ENCODE measurements at regions not wholly inside any gene's neighbourhood (a gene's known extent, or its start where the extent isn't known, plus 50 kb on each side); places are given as distances from the start of the nearest gene placed in this dataset.
A peak's percentile ranks its signal among the peaks of the same experiment; 100 is the strongest.

- no peaks in the 10 kb centered on the region for H3K36me3 ChIP-seq (ENCODE audit: insufficient read depth, low read length)
- H3K4me2 ChIP-seq (ENCODE audit: low read length): peak overlapping the region; percentile 36
- H3K4me1 ChIP-seq (ENCODE audit: control insufficient read depth, insufficient read depth, low read length): no peaks in the 10 kb centered on the region
Observed at GRCh38 chr4:181301735-181302710, 941.2 kb upstream of the TENM3 start.

GRCh38 chr4:181307824-181308223 lies 935.4 kb upstream of the TENM3 start:
- Histone ChIP-seq H3K27me3 (ENCODE audit: control insufficient read depth, insufficient read depth, low read length) (no peaks in the 10 kb centered on the region), H3K4me2 (ENCODE audit: low read length) (no peak overlapping the region), H3K9ac (ENCODE audit: low read depth, low read length) (no peak overlapping the region), H3K4me3 (ENCODE audit: low read length) (no peak overlapping the region), H3K9me3 (replicated peaks; ENCODE audit: low read length) (no peaks in the 10 kb centered on the region), H3K4me1 (ENCODE audit: control insufficient read depth, insufficient read depth, low read length) (no peaks in the 10 kb centered on the region), H3K36me3 (ENCODE audit: insufficient read depth, low read length) (no peaks in the 10 kb centered on the region)

More at GRCh38 chr4:181301735-181302710, 941.2 kb upstream of the TENM3 start:
- H3K9me3 ChIP-seq (replicated peaks; ENCODE audit: low read length): no peaks in the 10 kb centered on the region
- no peaks in the 10 kb centered on the region for H3K27me3 ChIP-seq (ENCODE audit: control insufficient read depth, insufficient read depth, low read length)
- no peak overlapping the region for H3K4me3 ChIP-seq (ENCODE audit: low read length)
- H3K9ac ChIP-seq (ENCODE audit: low read depth, low read length): no peak overlapping the region

GRCh38 chr4:181308476-181309312 lies 934.5 kb upstream of the TENM3 start:
- H3K9ac ChIP-seq (ENCODE audit: low read depth, low read length): no peak overlapping the region
- no peak overlapping the region for H3K4me3 ChIP-seq (ENCODE audit: low read length)
- H3K36me3 ChIP-seq (ENCODE audit: insufficient read depth, low read length): no peaks in the 10 kb centered on the region
- H3K27me3 ChIP-seq (ENCODE audit: control insufficient read depth, insufficient read depth, low read length): no peaks in the 10 kb centered on the region
- no peak overlapping the region for H3K4me2 ChIP-seq (ENCODE audit: low read length)
- no peaks in the 10 kb centered on the region for H3K4me1 ChIP-seq (ENCODE audit: control insufficient read depth, insufficient read depth, low read length)
- no peaks in the 10 kb centered on the region for H3K9me3 ChIP-seq (replicated peaks; ENCODE audit: low read length)

- no peak overlapping the region for H3K4me2 ChIP-seq (ENCODE audit: low read length)
- H3K4me1 ChIP-seq (ENCODE audit: control insufficient read depth, insufficient read depth, low read length): no peaks in the 10 kb centered on the region
- H3K27me3 ChIP-seq (ENCODE audit: control insufficient read depth, insufficient read depth, low read length): no peaks in the 10 kb centered on the region
- no peaks in the 10 kb centered on the region for H3K36me3 ChIP-seq (ENCODE audit: insufficient read depth, low read length)
- no peak overlapping the region for H3K9ac ChIP-seq (ENCODE audit: low read depth, low read length)
- no peaks in the 10 kb centered on the region for H3K9me3 ChIP-seq (replicated peaks; ENCODE audit: low read length)
- H3K4me3 ChIP-seq (ENCODE audit: low read length): no peak overlapping the region
Observed at GRCh38 chr4:181312066-181312465, 931.1 kb upstream of the TENM3 start.

GRCh38 chr4:181319629-181320028 lies 923.6 kb upstream of the TENM3 start:
- Histone ChIP-seq H3K9ac (ENCODE audit: low read depth, low read length) (no peak overlapping the region), H3K27me3 (ENCODE audit: control insufficient read depth, insufficient read depth, low read length) (no peaks in the 10 kb centered on the region), H3K36me3 (ENCODE audit: insufficient read depth, low read length) (no peaks in the 10 kb centered on the region), H3K4me3 (ENCODE audit: low read length) (no peak overlapping the region), H3K9me3 (replicated peaks; ENCODE audit: low read length) (no peaks in the 10 kb centered on the region), H3K4me2 (ENCODE audit: low read length) (no peak overlapping the region), H3K4me1 (ENCODE audit: control insufficient read depth, insufficient read depth, low read length) (no peaks in the 10 kb centered on the region)

GRCh38 chr4:181323061-181323460 lies 920.1 kb upstream of the TENM3 start:
- Histone ChIP-seq H3K4me3 (ENCODE audit: low read length) (no peak overlapping the region), H3K36me3 (ENCODE audit: insufficient read depth, low read length) (no peaks in the 10 kb centered on the region), H3K9ac (ENCODE audit: low read depth, low read length) (no peak overlapping the region), H3K4me1 (ENCODE audit: control insufficient read depth, insufficient read depth, low read length) (no peaks in the 10 kb centered on the region), H3K27me3 (ENCODE audit: control insufficient read depth, insufficient read depth, low read length) (no peaks in the 10 kb centered on the region), H3K9me3 (replicated peaks; ENCODE audit: low read length) (no peaks in the 10 kb centered on the region), H3K4me2 (ENCODE audit: low read length) (no peak overlapping the region)

- Histone ChIP-seq H3K27me3 (ENCODE audit: control insufficient read depth, insufficient read depth, low read length) (no peaks in the 10 kb centered on the region), H3K4me3 (ENCODE audit: low read length) (no peak overlapping the region), H3K4me2 (ENCODE audit: low read length) (no peak overlapping the region), H3K9ac (ENCODE audit: low read depth, low read length) (no peak overlapping the region), H3K36me3 (ENCODE audit: insufficient read depth, low read length) (no peaks in the 10 kb centered on the region), H3K9me3 (replicated peaks; ENCODE audit: low read length) (no peaks in the 10 kb centered on the region), H3K4me1 (ENCODE audit: control insufficient read depth, insufficient read depth, low read length) (no peaks in the 10 kb centered on the region)
Observed at GRCh38 chr4:181330654-181331201, 912.5 kb upstream of the TENM3 start.

- Histone ChIP-seq H3K4me3 (ENCODE audit: low read length) (no peak overlapping the region), H3K4me2 (ENCODE audit: low read length) (no peak overlapping the region), H3K36me3 (ENCODE audit: insufficient read depth, low read length) (no peaks in the 10 kb centered on the region), H3K27me3 (ENCODE audit: control insufficient read depth, insufficient read depth, low read length) (no peaks in the 10 kb centered on the region), H3K9ac (ENCODE audit: low read depth, low read length) (no peak overlapping the region), H3K9me3 (replicated peaks; ENCODE audit: low read length) (no peaks in the 10 kb centered on the region), H3K4me1 (ENCODE audit: control insufficient read depth, insufficient read depth, low read length) (no peaks in the 10 kb centered on the region)
Observed at GRCh38 chr4:181331214-181331613, 912.0 kb upstream of the TENM3 start.

- Histone ChIP-seq H3K27me3 (ENCODE audit: control insufficient read depth, insufficient read depth, low read length) (no peaks in the 10 kb centered on the region), H3K9ac (ENCODE audit: low read depth, low read length) (no peak overlapping the region), H3K9me3 (replicated peaks; ENCODE audit: low read length) (no peaks in the 10 kb centered on the region), H3K36me3 (ENCODE audit: insufficient read depth, low read length) (no peaks in the 10 kb centered on the region), H3K4me1 (ENCODE audit: control insufficient read depth, insufficient read depth, low read length) (no peaks in the 10 kb centered on the region), H3K4me3 (ENCODE audit: low read length) (no peak overlapping the region), H3K4me2 (ENCODE audit: low read length) (no peak overlapping the region)
Observed at GRCh38 chr4:181345931-181346330, 897.3 kb upstream of the TENM3 start.

- Histone ChIP-seq H3K27me3 (ENCODE audit: control insufficient read depth, insufficient read depth, low read length) (no peaks in the 10 kb centered on the region), H3K9me3 (replicated peaks; ENCODE audit: low read length) (no peaks in the 10 kb centered on the region), H3K9ac (ENCODE audit: low read depth, low read length) (no peak overlapping the region), H3K36me3 (ENCODE audit: insufficient read depth, low read length) (no peaks in the 10 kb centered on the region), H3K4me3 (ENCODE audit: low read length) (no peak overlapping the region), H3K4me2 (ENCODE audit: low read length) (no peak overlapping the region), H3K4me1 (ENCODE audit: control insufficient read depth, insufficient read depth, low read length) (no peaks in the 10 kb centered on the region)
Observed at GRCh38 chr4:181350615-181351415, 892.4 kb upstream of the TENM3 start.

- Histone ChIP-seq H3K4me2 (ENCODE audit: low read length) (no peak overlapping the region), H3K4me1 (ENCODE audit: control insufficient read depth, insufficient read depth, low read length) (no peaks in the 10 kb centered on the region), H3K4me3 (ENCODE audit: low read length) (no peak overlapping the region), H3K9ac (ENCODE audit: low read depth, low read length) (no peak overlapping the region), H3K27me3 (ENCODE audit: control insufficient read depth, insufficient read depth, low read length) (no peaks in the 10 kb centered on the region), H3K9me3 (replicated peaks; ENCODE audit: low read length) (no peaks in the 10 kb centered on the region), H3K36me3 (ENCODE audit: insufficient read depth, low read length) (no peaks in the 10 kb centered on the region)
Observed at GRCh38 chr4:181364504-181364903, 878.7 kb upstream of the TENM3 start.
